OCI-LY7 (cell line): ENCODE measurements at regions not wholly inside any gene's neighbourhood (a gene's known extent, or its start where the extent isn't known, plus 50 kb on each side); places are given as distances from the start of the nearest gene placed in this dataset.

ENCODE experiments used
- BruUV-seq: library from RNA; stranded (reverse); fragments of 400-500 nt; replicated peaks from 2 replicates; lab custom pipeline; 2021; lab: Mats Ljungman, UMichigan
- CTCF ChIA-PET: fragments of 300-600 bp; sonication (Branson Sonifier 250); formaldehyde crosslinking; loops from one replicate; lab custom pipeline; 2022; ENCODE audit warnings: antibody characterized with exemption; ENCODE audit not compliant: unreplicated experiment; lab: Charles Lee
- POLR2A ChIA-PET: fragments of 300-600 bp; sonication (Branson Sonifier 250); formaldehyde crosslinking; loops from one replicate; lab custom pipeline; 2022; ENCODE audit warnings: antibody characterized with exemption; lab: Charles Lee
- DNase-seq: peaks from one replicate; pipeline ENCODE4 v3.0.0-alpha.2; 2015; ENCODE audit warnings: low spot score
- H2AFZ ChIP-seq: fragments of 200-600 bp; sonication (generic), shearing (Covaris generic); 2 replicates; pipeline ENCODE4 v1.6.1; 2014; ENCODE audit warnings: mild to moderate bottlenecking, antibody characterized with exemption, low read length, moderate library complexity
- H3K27ac ChIP-seq: fragments of 200-600 bp; sonication (generic); 2 replicates; pipeline ENCODE4 v1.5.1; 2014; ENCODE audit warnings: mixed run types, low read depth, mild to moderate bottlenecking, moderate library complexity, low read length, inconsistent platforms; ENCODE audit not compliant: poor library complexity, severe bottlenecking
- H3K36me3 ChIP-seq: fragments of 200-600 bp; sonication (generic); 2 replicates; pipeline ENCODE4 v1.6.1; 2014; ENCODE audit warnings: mild to moderate bottlenecking, antibody characterized with exemption, low read length, moderate library complexity, mixed read lengths; ENCODE audit not compliant: insufficient read depth
- H3K4me1 ChIP-seq: fragments of 200-600 bp; sonication (generic); 2 replicates; pipeline ENCODE4 v1.5.1; 2014; ENCODE audit warnings: mild to moderate bottlenecking, low read length; ENCODE audit not compliant: insufficient read depth, poor library complexity, severe bottlenecking
- H3K4me2 ChIP-seq: fragments of 200-600 bp; sonication (generic); 2 replicates; pipeline ENCODE4 v1.6.1; 2014; ENCODE audit warnings: mild to moderate bottlenecking, low read length
- H3K4me3 ChIP-seq: fragments of 200-600 bp; sonication (generic); 2 replicates; pipeline ENCODE4 v1.5.1; 2014; ENCODE audit warnings: mild to moderate bottlenecking, low read depth, low read length; ENCODE audit not compliant: poor library complexity, severe bottlenecking
- H3K79me2 ChIP-seq: fragments of 200-600 bp; sonication (generic); 2 replicates; pipeline ENCODE4 v1.6.1; 2016; ENCODE audit warnings: low read depth, mild to moderate bottlenecking, low read length, moderate library complexity, mixed read lengths; ENCODE audit not compliant: insufficient read depth
- H3K9me2 ChIP-seq: fragments of 200-600 bp; sonication (generic); 2 replicates; pipeline ENCODE4 v1.6.1; 2016; ENCODE audit warnings: mild to moderate bottlenecking, low read length, mixed read lengths; ENCODE audit not compliant: insufficient read depth
- H3K9me3 ChIP-seq: fragments of 200-600 bp; sonication (generic); 2 replicates; pipeline ENCODE4 v1.6.1; 2014; ENCODE audit warnings: mild to moderate bottlenecking, mixed run types, low read length, mixed read lengths
- H4K20me1 ChIP-seq: fragments of 200-600 bp; sonication (generic); 2 replicates; pipeline ENCODE4 v1.6.1; 2014; ENCODE audit warnings: mild to moderate bottlenecking, antibody characterized with exemption, low read length, moderate library complexity, mixed read lengths; ENCODE audit not compliant: insufficient read depth
- EZH2phosphoT487 ChIP-seq: fragments of 200-600 bp; sonication (generic); IDR thresholded peaks from 2 replicates; pipeline ENCODE4 v1.6.1; 2018; ENCODE audit warnings: low read depth, borderline replicate concordance, mild to moderate bottlenecking, mixed run types, antibody characterized with exemption, low read length, moderate library complexity, mixed read lengths
- intact Hi-C: fragments of 100-400 bp; cut with micrococcal nuclease; formaldehyde crosslinking; loops from one replicate; pipeline ENCODE4 v1.10.0; 2022; ENCODE audit not compliant: unreplicated experiment
- TF ChIP-seq, protein P1 (sequence below): fragments of 200-600 bp; sonication (generic); conservative IDR thresholded peaks from 2 replicates; pipeline ENCODE4 v1.5.1; 2014; ENCODE audit warnings: mild to moderate bottlenecking, antibody characterized with exemption, low read length, moderate library complexity, mixed read lengths

DNA sequence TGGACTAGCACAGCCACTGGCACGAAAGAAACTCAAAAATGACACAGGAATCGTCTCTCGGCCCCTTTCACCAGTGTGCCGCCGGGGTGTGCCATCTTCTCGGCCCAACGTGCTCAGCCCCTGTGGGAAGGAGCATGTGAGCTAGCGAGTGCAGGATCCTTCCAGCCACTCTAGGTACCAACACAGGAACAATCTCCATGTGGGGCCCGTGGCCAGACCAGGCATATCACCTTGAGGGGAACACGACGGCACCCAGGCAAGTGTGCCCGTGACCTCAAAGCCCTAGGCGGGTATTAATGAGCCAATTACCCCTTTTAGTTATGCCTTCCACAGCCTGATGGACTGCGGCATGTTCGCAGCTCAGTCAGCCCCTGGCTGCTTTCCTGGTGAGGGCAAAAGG, 231.5 kb downstream of the FAT4 start:
- Histone ChIP-seq H3K36me3 (no peaks in the 10 kb centered on the region), H3K79me2 (no peaks in the 10 kb centered on the region), H4K20me1 (no peaks in the 10 kb centered on the region), H3K4me2 (no peak overlapping the region), H3K27ac (no peak overlapping the region), H3K9me2 (no peaks in the 10 kb centered on the region), H2AFZ (no peak overlapping the region), H3K4me1 (no peaks in the 10 kb centered on the region), H3K9me3 (no peaks in the 10 kb centered on the region), H3K4me3 (no peak overlapping the region)
- no peak for DNase-seq
- ChIA-PET POLR2A (interaction anchor here (0.6 to 1.2 kb wide), 2 partner anchors 9 to 1067 kb away, joined by 3 read pairs; no protein-coding TSS in a partner anchor), CTCF (no interaction called here)
- no TSS peak for BruUV-seq
- TF ChIP-seq EZH2phosphoT487, result no peak
- TF ChIP-seq, protein P1, sequence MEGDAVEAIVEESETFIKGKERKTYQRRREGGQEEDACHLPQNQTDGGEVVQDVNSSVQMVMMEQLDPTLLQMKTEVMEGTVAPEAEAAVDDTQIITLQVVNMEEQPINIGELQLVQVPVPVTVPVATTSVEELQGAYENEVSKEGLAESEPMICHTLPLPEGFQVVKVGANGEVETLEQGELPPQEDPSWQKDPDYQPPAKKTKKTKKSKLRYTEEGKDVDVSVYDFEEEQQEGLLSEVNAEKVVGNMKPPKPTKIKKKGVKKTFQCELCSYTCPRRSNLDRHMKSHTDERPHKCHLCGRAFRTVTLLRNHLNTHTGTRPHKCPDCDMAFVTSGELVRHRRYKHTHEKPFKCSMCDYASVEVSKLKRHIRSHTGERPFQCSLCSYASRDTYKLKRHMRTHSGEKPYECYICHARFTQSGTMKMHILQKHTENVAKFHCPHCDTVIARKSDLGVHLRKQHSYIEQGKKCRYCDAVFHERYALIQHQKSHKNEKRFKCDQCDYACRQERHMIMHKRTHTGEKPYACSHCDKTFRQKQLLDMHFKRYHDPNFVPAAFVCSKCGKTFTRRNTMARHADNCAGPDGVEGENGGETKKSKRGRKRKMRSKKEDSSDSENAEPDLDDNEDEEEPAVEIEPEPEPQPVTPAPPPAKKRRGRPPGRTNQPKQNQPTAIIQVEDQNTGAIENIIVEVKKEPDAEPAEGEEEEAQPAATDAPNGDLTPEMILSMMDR, result no peak
- intact Hi-C loops, result no loop called here

DNA sequence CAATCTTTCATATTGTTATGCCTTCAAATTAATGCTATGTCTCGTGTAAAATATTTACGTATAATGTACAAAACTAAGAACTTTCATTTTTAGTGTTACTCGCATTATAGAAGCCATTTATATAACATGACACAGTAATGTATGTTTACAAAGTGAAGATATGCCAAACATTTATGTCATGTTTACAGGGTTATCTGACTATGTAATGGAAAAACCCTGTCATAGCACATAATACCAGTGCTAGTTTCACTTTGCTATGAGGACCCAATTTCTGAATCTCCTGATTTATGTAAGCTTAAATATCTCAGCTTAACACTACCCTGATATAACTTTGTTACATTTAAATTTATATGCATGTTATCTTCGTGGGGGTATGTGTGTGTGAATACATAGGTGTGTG, 233.1 kb downstream of the FAT4 start:
- H3K4me3 ChIP-seq, result no peak overlapping the region
- no peak overlapping the region for H2AFZ ChIP-seq
- no peaks in the 10 kb centered on the region for H3K4me1 ChIP-seq
- H3K9me3 ChIP-seq, result no peaks in the 10 kb centered on the region
- POLR2A ChIA-PET, result no interaction called here
- no peak overlapping the region for H3K27ac ChIP-seq
- H3K9me2 ChIP-seq, result no peaks in the 10 kb centered on the region
- no peak for DNase-seq
- no peak for TF ChIP-seq EZH2phosphoT487
- TF ChIP-seq, protein P1, result no peak
- CTCF ChIA-PET, result no interaction called here
- H4K20me1 ChIP-seq, result no peaks in the 10 kb centered on the region
- H3K79me2 ChIP-seq, result no peaks in the 10 kb centered on the region
- intact Hi-C loops, result no loop called here
- no TSS peak for BruUV-seq
- no peaks in the 10 kb centered on the region for H3K36me3 ChIP-seq
- no peak overlapping the region for H3K4me2 ChIP-seq

DNA sequence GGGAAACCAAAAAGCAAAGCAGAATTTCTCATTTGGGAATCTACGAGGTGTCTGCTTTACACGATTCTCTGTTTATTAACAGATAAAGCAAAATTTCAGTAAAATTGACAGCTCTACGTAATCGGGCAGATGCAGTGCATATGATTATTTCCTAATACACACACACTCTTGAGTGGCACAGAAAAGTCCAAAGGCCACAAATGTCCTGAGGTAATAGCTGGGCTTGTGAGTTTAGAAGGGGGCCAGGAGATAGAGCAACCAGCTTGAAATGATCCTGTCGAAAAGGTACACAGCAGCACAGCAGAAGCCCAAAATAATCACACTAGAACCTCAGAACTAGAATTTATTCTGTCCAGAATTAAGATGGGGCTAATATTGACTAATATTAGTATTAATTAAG, 236.0 kb downstream of the FAT4 start:
- Histone ChIP-seq H3K27ac (no peak overlapping the region), H3K9me3 (no peaks in the 10 kb centered on the region), H2AFZ (no peak overlapping the region), H3K4me1 (no peaks in the 10 kb centered on the region), H3K4me2 (no peak overlapping the region), H3K79me2 (no peaks in the 10 kb centered on the region), H3K4me3 (no peak overlapping the region), H3K36me3 (no peaks in the 10 kb centered on the region), H3K9me2 (no peaks in the 10 kb centered on the region), H4K20me1 (no peaks in the 10 kb centered on the region)
- no TSS peak for BruUV-seq
- TF ChIP-seq EZH2phosphoT487, result no peak
- TF ChIP-seq, protein P1, result no peak
- ChIA-PET POLR2A (no interaction called here), CTCF (no interaction called here)
- DNase-seq, result no peak
- intact Hi-C loops, result no loop called here
